Upper lobe of right lung (tissue), 1 donor: ENCODE measurements at regions not wholly inside any gene's neighbourhood (a gene's known extent, or its start where the extent isn't known, plus 50 kb on each side); places are given as distances from the start of the nearest gene placed in this dataset.

Experiments
- ATAC-seq: fragments of 200-7000 bp; cut with Tn5 transposase; one replicate; pipeline ENCODE4 v1.9.1; 2020; ENCODE audit warnings: mild to moderate bottlenecking, moderate library complexity
- DNase-seq: peaks from one replicate; pipeline ENCODE4 v3.0.0-alpha.2; 2020
- H3K27ac ChIP-seq: fragments of 200-600 bp; one replicate; pipeline ENCODE4 v1.8.0; 2022
- H3K27me3 ChIP-seq: fragments of 200-600 bp; one replicate; pipeline ENCODE4 v1.8.0; 2022; ENCODE audit warnings: mild to moderate bottlenecking
- H3K36me3 ChIP-seq: fragments of 200-600 bp; one replicate; pipeline ENCODE4 v1.8.0; 2022
- H3K4me1 ChIP-seq: fragments of 200-600 bp; one replicate; pipeline ENCODE4 v1.8.0; 2022
- H3K4me3 ChIP-seq: fragments of 200-600 bp; one replicate; pipeline ENCODE4 v1.8.0; 2022; ENCODE audit warnings: mild to moderate bottlenecking
- H3K9me3 ChIP-seq: fragments of 200-600 bp; one replicate; pipeline ENCODE4 v1.8.0; 2022
- CTCF ChIP-seq: fragments of 200-600 bp; IDR thresholded peaks from one replicate; pipeline ENCODE4 v1.8.0; 2022; ENCODE audit warnings: antibody characterized with exemption
- intact Hi-C: fragments of 100-400 bp; cut with DNase I; formaldehyde crosslinking; loops from one replicate; pipeline ENCODE4 v1.11.0; 2022
- donor health status: DM: no; HTN: yes; CAD: no; lungs with severe emphysema.

- H3K9me3 ChIP-seq = no peaks in the 10 kb centered on the region
- intact Hi-C loops = no loop called here
- peaks cover 7% of the 10 kb centered on the region for H3K27me3 ChIP-seq
- H3K27ac ChIP-seq = no peak overlapping the region
- ATAC-seq = no peak
- no peaks in the 10 kb centered on the region for H3K36me3 ChIP-seq
- TF ChIP-seq CTCF = no peak
- no peak overlapping the region for H3K4me3 ChIP-seq
- peaks cover 12% of the 10 kb centered on the region for H3K4me1 ChIP-seq
- DNase-seq = no peak
These were observed 154.4 kb downstream of the ERCC6L2 start for GRCh38 chr9:96029722-96030530.

DNA sequence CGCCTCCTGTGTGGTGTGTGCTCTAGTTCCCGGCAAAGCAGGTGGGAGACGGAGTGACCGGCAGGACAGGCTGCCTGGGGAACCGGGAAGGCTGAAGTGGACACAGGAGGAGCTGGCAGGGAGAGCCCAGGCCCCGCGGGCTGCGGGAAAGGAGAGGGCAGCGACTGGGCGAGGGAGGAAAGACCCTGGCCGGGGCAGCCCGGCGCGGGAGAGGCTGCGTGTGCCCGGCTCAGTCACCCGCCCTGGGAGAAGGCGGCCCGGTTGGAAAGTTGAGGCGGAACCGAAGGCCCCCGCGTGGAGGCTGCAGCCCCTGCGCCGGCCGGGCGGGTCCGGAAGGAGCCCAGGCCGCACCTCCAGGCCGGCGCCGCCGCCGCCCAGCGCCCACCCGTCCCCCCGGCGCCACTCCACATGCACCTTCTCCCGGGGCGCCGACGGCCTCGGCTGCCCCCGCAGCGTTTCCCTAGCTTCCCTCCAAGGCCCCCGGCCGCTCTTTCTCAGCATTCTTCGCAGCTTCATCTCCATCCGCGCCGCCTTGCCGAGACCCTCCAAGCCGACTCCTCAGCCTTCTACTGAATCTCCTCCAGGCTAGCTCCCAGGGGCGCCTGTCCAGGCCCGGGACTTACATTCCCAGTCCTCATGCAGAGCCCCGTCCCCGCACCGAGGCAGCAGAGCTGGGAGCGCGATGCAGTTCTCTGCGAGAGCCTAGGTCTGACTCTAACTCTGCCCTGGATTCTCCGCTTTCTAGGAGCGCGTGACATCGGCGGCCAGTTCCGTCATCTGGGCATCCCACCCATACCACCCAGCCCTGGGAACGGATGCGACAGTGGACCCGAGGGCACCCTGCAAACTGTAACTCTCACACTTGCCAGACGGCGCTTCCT, 152.0 kb downstream of the ERCC6L2 start:
- ATAC-seq (peak; percentile 34), DNase-seq (peak; percentile 64)
- TF ChIP-seq CTCF = peak; percentile 11
- Histone ChIP-seq H3K36me3 (no peaks in the 10 kb centered on the region), H3K4me1 (peaks cover 17% of the 10 kb centered on the region), H3K4me3 (peak overlapping the region; percentile 42), H3K27me3 (peaks cover 7% of the 10 kb centered on the region), H3K27ac (no peak overlapping the region), H3K9me3 (no peaks in the 10 kb centered on the region)
- intact Hi-C loops = no loop called here

DNA sequence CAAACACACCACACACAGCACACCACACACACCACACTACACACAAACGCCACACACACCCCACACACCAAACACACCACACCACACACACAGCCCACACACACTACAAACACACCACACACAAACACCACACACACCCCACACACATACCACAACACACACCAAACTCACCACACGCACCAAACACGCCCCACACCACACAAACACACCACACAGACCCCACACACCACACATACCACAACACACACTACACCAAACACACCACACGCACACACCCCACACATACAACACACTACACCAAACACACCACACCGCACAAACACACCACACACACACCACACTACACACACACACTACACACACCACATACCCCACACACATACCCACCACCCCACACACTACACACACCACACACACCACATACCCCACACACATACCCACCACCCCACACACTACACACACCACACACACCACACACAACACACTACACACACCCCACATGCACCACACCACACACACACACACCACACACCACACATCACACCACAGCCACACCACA, 151.2 kb downstream of the ERCC6L2 start:
- peaks cover 7% of the 10 kb centered on the region for H3K27me3 ChIP-seq
- H3K36me3 ChIP-seq = no peaks in the 10 kb centered on the region
- TF ChIP-seq CTCF = no peak
- H3K4me1 ChIP-seq = peaks cover 25% of the 10 kb centered on the region
- no peaks in the 10 kb centered on the region for H3K9me3 ChIP-seq
- intact Hi-C loops = no loop called here
- peak; percentile 52 for DNase-seq
- no peak for ATAC-seq
- H3K4me3 ChIP-seq = no peak overlapping the region
- H3K27ac ChIP-seq = no peak overlapping the region

DNA sequence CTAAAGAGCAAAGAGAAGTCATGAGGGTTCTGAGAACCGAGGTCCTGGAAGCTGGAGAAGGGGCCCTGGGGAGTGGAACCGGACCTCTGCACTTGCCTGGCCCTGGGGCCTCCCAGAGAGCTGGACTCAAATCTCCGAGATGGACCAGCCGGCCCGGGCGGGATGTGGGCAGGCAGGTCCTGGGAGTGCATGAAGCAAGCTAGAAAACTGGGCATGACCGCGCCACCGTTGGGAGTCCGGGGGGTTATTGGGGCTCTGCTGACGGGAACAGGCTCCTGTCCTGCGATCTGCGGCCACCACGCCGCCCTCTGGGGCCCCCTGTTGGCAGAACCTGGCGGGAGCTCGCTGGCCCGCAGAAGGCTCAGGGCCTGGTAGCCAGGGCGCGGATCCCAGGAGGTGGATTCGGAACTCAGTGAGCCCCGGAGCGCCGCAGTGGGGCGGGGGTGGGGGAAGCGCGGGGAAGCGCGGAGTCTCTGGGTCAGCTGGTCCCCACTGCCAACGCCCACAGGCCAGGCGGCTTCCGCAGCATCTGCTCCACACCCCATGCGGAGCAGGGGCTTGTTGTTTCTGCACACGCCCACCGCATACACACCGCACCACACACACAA, 150.6 kb downstream of the ERCC6L2 start:
- Histone ChIP-seq H3K9me3 (no peaks in the 10 kb centered on the region), H3K4me3 (no peak overlapping the region), H3K27ac (no peak overlapping the region), H3K4me1 (peaks cover 27% of the 10 kb centered on the region), H3K36me3 (no peaks in the 10 kb centered on the region), H3K27me3 (peaks cover 7% of the 10 kb centered on the region)
- DNase-seq (peak; percentile 71), ATAC-seq (peak; percentile 43)
- peak; percentile 25 for TF ChIP-seq CTCF
- intact Hi-C loops = no loop called here

DNA sequence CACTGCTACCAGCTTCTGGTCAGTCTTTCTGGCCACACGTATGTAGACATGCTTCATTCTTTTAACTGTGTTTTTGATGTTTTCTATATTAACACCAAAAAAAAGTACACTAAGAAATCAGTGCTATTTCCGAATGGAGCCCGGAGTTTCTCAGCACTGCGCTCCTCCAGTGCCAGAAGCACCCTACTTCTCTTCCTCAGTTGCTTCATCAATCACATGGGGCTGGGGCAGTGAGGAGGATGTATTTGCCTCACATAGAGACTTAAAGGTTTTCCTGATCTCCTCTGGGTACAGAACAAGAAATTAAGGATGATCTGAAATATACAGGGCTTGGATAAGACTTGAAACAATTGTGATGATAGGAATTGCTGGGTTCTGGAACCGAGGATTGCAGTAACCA, 148.0 kb downstream of the ERCC6L2 start:
- H3K27me3 ChIP-seq = peaks cover 7% of the 10 kb centered on the region
- H3K36me3 ChIP-seq = no peaks in the 10 kb centered on the region
- intact Hi-C loops = no loop called here
- DNase-seq (no peak), ATAC-seq (no peak)
- H3K27ac ChIP-seq = no peak overlapping the region
- H3K9me3 ChIP-seq = no peaks in the 10 kb centered on the region
- no peak for TF ChIP-seq CTCF
- no peak overlapping the region for H3K4me3 ChIP-seq
- peaks cover 32% of the 10 kb centered on the region for H3K4me1 ChIP-seq
